ENCODE measurements at regions not wholly inside any gene's neighbourhood (a gene's known extent, or its start where the extent isn't known, plus 50 kb on each side); places are given as distances from the start of the nearest gene placed in this dataset.

GRCh38 chr3:94654096-94654495 lies 591.2 kb downstream of the NSUN3 start:
- no peak overlapping the region for H3K27ac ChIP-seq
- H3K9me3 ChIP-seq = no peaks in the 10 kb centered on the region
- TF ChIP-seq POLR2A (IDR thresholded peaks at IDR 0.05) = no peak
- TF ChIP-seq, protein P1, sequence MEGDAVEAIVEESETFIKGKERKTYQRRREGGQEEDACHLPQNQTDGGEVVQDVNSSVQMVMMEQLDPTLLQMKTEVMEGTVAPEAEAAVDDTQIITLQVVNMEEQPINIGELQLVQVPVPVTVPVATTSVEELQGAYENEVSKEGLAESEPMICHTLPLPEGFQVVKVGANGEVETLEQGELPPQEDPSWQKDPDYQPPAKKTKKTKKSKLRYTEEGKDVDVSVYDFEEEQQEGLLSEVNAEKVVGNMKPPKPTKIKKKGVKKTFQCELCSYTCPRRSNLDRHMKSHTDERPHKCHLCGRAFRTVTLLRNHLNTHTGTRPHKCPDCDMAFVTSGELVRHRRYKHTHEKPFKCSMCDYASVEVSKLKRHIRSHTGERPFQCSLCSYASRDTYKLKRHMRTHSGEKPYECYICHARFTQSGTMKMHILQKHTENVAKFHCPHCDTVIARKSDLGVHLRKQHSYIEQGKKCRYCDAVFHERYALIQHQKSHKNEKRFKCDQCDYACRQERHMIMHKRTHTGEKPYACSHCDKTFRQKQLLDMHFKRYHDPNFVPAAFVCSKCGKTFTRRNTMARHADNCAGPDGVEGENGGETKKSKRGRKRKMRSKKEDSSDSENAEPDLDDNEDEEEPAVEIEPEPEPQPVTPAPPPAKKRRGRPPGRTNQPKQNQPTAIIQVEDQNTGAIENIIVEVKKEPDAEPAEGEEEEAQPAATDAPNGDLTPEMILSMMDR (IDR thresholded peaks at IDR 0.05) = no peak
- intact Hi-C loops (cut with DNase I) = no loop called here
- no peaks in the 10 kb centered on the region for H3K4me1 ChIP-seq
- no peak for DNase-seq
- H3K27me3 ChIP-seq = no peaks in the 10 kb centered on the region
- no peak overlapping the region for H3K4me3 ChIP-seq (replicated peaks in 1 of 3)
- H3K36me3 ChIP-seq = no peaks in the 10 kb centered on the region
- 62 to 100% methylated on average over 1 to 2 of the region's 2 CpGs for WGBS, 2 donors

GRCh38 chr3:94665922-94666321 lies 603.1 kb downstream of the NSUN3 start:
- no peaks in the 10 kb centered on the region for H3K9me3 ChIP-seq
- intact Hi-C loops (cut with DNase I) = no loop called here
- H3K27me3 ChIP-seq = no peaks in the 10 kb centered on the region
- no peak overlapping the region for H3K4me3 ChIP-seq (replicated peaks in 1 of 3)
- no peaks in the 10 kb centered on the region for H3K4me1 ChIP-seq
- H3K27ac ChIP-seq = no peak overlapping the region
- no peak for TF ChIP-seq POLR2A (IDR thresholded peaks at IDR 0.05)
- TF ChIP-seq, protein P1 (IDR thresholded peaks at IDR 0.05) = no peak
- no peaks in the 10 kb centered on the region for H3K36me3 ChIP-seq
- DNase-seq = no peak

DNA sequence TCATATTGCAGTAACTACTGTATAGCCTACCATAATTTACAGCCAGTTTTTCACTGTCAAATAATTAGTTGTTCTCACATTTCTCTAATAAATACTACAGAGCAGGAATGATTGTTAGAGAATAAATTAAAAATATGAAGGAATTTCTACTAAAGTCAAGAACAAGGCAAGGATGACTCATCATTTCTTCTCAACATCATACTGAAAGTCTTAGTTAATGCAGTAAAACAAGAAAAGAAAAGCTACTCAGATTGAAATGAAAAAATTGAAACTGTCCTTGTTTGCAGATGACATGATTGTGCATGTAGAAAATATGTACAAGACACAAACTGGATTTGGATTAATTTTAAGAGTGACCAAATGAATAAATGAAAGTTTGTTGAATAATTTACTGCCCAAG lies 608.2 kb downstream of the NSUN3 start:
- H3K27ac ChIP-seq = no peak overlapping the region
- DNase-seq = no peak
- no peaks in the 10 kb centered on the region for H3K36me3 ChIP-seq
- no peaks in the 10 kb centered on the region for H3K27me3 ChIP-seq
- TF ChIP-seq POLR2A (IDR thresholded peaks at IDR 0.05) = no peak
- TF ChIP-seq, protein P1 (IDR thresholded peaks at IDR 0.05) = no peak
- no peaks in the 10 kb centered on the region for H3K9me3 ChIP-seq
- no peak overlapping the region for H3K4me3 ChIP-seq (replicated peaks in 1 of 3)
- no peaks in the 10 kb centered on the region for H3K4me1 ChIP-seq
- intact Hi-C loops (cut with DNase I) = no loop called here

DNA sequence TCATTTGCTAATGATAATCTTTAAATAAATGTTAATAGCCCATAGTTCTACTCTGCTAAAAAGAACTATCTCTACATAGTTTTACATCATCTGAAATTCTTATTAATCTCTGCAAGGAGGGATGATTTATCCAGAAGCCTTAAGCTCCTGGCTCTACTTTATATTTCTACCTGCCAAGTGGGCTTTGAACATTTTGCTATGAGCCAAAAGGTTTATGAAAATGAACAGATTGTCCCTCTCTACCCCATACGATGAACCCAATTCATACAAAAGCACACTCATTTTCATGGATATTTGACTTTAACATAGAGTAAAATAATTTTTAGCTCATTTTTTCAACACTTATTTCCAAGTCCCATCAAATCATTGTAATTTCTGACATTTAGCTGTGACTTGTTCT lies 611.0 kb downstream of the NSUN3 start:
- TF ChIP-seq, protein P1 (IDR thresholded peaks at IDR 0.05) = no peak
- TF ChIP-seq POLR2A (IDR thresholded peaks at IDR 0.05) = no peak
- intact Hi-C loops (cut with DNase I) = no loop called here
- WGBS, 2 donors = 83 to 98% methylated on average over 1 of the region's 1 CpG

GRCh38 chr3:94686208-94686607 lies 623.3 kb downstream of the NSUN3 start:
- H3K27me3 ChIP-seq = no peaks in the 10 kb centered on the region
- 79 to 86% methylated on average over 1 of the region's 1 CpG for WGBS, 2 donors
- intact Hi-C loops (cut with DNase I) = no loop called here
- no peaks in the 10 kb centered on the region for H3K9me3 ChIP-seq
- no peak for DNase-seq
- no peak overlapping the region for H3K4me3 ChIP-seq (replicated peaks in 1 of 3)
- no peak for TF ChIP-seq POLR2A (IDR thresholded peaks at IDR 0.05)
- TF ChIP-seq, protein P1 (IDR thresholded peaks at IDR 0.05) = no peak
- no peak overlapping the region for H3K27ac ChIP-seq
- no peaks in the 10 kb centered on the region for H3K36me3 ChIP-seq
- no peaks in the 10 kb centered on the region for H3K4me1 ChIP-seq

More for the DNA sequence above, 611.0 kb downstream of the NSUN3 start:
- Histone ChIP-seq H3K4me3 (replicated peaks in 1 of 3) (no peak overlapping the region), H3K9me3 (no peaks in the 10 kb centered on the region), H3K36me3 (no peaks in the 10 kb centered on the region), H3K27me3 (no peaks in the 10 kb centered on the region), H3K27ac (no peak overlapping the region), H3K4me1 (no peaks in the 10 kb centered on the region)
- no peak for DNase-seq
